BLaER1 treated with 17β-estradiol and CSF1 and Interleukin-3, amounts not matched to agents 10 nM and 100 nM (cell line): ENCODE measurements at regions not wholly inside any gene's neighbourhood (a gene's known extent, or its start where the extent isn't known, plus 50 kb on each side); places are given as distances from the start of the nearest gene placed in this dataset.

Experiments
- H3K27ac ChIP-seq, 11 experiments: shearing (Covaris generic); formaldehyde crosslinking; 2 replicates each; pipeline ENCODE4 v1.8.1; 2022
- H3K27me3 ChIP-seq, 11 experiments: shearing (Covaris generic); formaldehyde crosslinking; 2 replicates each; pipeline ENCODE4 v1.8.1; 2022
- H3K36me3 ChIP-seq, 11 experiments: shearing (Covaris generic); formaldehyde crosslinking; 2 replicates each; pipeline ENCODE4 v1.8.1; 2022
- H3K4me1 ChIP-seq, 10 experiments: shearing (Covaris generic); formaldehyde crosslinking; 2 replicates each; pipeline ENCODE4 v1.8.1; 2022
- H3K4me2 ChIP-seq, 11 experiments: shearing (Covaris generic); formaldehyde crosslinking; 2 replicates each; pipeline ENCODE4 v1.8.1; 2022
- H3K4me3 ChIP-seq, 10 experiments: shearing (Covaris generic); formaldehyde crosslinking; 2 replicates each; pipeline ENCODE4 v1.8.1; 2022
- H3K9ac ChIP-seq, 11 experiments: shearing (Covaris generic); formaldehyde crosslinking; 2 replicates each; pipeline ENCODE4 v1.8.1; 2022
- H3K9me3 ChIP-seq, 11 experiments: shearing (Covaris generic); formaldehyde crosslinking; replicated peaks in 1 of 11; 2 replicates each; pipeline ENCODE4 v1.8.1; 2022
- H4K20me1 ChIP-seq, 11 experiments: shearing (Covaris generic); formaldehyde crosslinking; 2 replicates each; pipeline ENCODE4 v1.8.1; 2022
- Cebpa-rat ChIP-seq, 11 experiments: shearing (Covaris generic); IDR thresholded peaks; 2 replicates each; pipeline ENCODE4 v1.8.1; 2022

- no peaks in the 10 kb centered on the region for H3K27me3 ChIP-seq
- H4K20me1 ChIP-seq: no peaks in the 10 kb centered on the region
- no peaks in the 10 kb centered on the region for H3K9me3 ChIP-seq
- no peak overlapping the region for H3K27ac ChIP-seq
- no peaks in the 10 kb centered on the region for H3K4me1 ChIP-seq
- no peaks in the 10 kb centered on the region for H3K36me3 ChIP-seq
- no peak overlapping the region for H3K4me2 ChIP-seq
- H3K9ac ChIP-seq: no peak overlapping the region
- no peak for TF ChIP-seq Cebpa-rat (IDR thresholded peaks at IDR 0.05)
- no peak overlapping the region for H3K4me3 ChIP-seq
Observed at GRCh38 chr1:216905137-216905536, 181.9 kb upstream of the ESRRG start.

GRCh38 chr1:216904471-216904870 lies 181.2 kb upstream of the ESRRG start:
- H3K27ac ChIP-seq: no peak overlapping the region
- H3K4me2 ChIP-seq: no peak overlapping the region
- H3K27me3 ChIP-seq: no peaks in the 10 kb centered on the region
- no peaks in the 10 kb centered on the region for H3K4me1 ChIP-seq
- no peak overlapping the region for H3K9ac ChIP-seq
- H3K4me3 ChIP-seq: no peak overlapping the region
- no peaks in the 10 kb centered on the region for H3K36me3 ChIP-seq
- no peaks in the 10 kb centered on the region for H4K20me1 ChIP-seq
- no peak for TF ChIP-seq Cebpa-rat (IDR thresholded peaks at IDR 0.05)
- H3K9me3 ChIP-seq: no peaks in the 10 kb centered on the region

GRCh38 chr1:216903382-216903740 lies 180.1 kb upstream of the ESRRG start:
- Histone ChIP-seq H3K27ac (no peak overlapping the region), H3K36me3 (no peaks in the 10 kb centered on the region), H3K27me3 (no peaks in the 10 kb centered on the region), H3K4me2 (no peak overlapping the region), H3K9me3 (no peaks in the 10 kb centered on the region), H3K4me3 (no peak overlapping the region), H3K4me1 (no peaks in the 10 kb centered on the region), H4K20me1 (no peaks in the 10 kb centered on the region), H3K9ac (no peak overlapping the region)
- TF ChIP-seq Cebpa-rat (IDR thresholded peaks at IDR 0.05): no peak

DNA sequence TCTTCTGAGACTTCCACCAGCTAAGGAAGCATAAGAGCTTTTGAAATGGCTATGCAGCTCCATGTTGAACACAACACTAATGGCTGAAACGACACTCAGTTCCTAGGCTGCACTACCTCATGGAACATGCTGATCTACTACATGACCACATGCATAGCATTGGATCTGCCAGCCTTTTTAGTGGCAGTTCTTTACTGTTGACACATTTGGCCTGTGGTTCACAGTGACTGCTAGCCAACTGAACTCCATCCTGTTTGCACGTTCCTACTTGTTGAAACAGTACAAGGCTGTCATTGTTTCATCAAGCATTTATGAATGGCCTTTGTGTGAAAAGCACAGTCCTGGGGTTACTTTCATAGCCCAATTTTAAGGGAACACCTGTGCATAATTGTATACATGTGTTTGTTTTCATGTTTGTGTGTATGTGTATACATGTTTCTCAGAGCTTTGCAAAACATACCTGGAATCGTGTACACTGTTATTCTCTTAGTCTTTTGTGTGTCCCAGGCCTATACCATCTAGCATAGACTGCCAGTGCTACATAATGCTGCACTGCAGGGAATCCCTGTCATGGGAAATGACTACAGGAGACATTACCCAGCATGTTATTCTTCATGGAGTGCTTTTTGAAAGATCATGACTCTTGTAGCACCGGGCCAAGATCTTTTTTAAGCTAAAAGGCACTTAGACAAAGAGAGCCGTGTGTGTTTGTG lies 179.6 kb upstream of the ESRRG start:
- H3K36me3 ChIP-seq: no peaks in the 10 kb centered on the region
- H3K27me3 ChIP-seq: no peaks in the 10 kb centered on the region
- H3K4me2 ChIP-seq: no peak overlapping the region
- no peaks in the 10 kb centered on the region for H4K20me1 ChIP-seq
- no peak overlapping the region for H3K27ac ChIP-seq
- no peak overlapping the region for H3K4me3 ChIP-seq
- H3K9me3 ChIP-seq: no peaks in the 10 kb centered on the region
- H3K4me1 ChIP-seq: no peaks in the 10 kb centered on the region
- no peak overlapping the region for H3K9ac ChIP-seq
- no peak for TF ChIP-seq Cebpa-rat (IDR thresholded peaks at IDR 0.05)

DNA sequence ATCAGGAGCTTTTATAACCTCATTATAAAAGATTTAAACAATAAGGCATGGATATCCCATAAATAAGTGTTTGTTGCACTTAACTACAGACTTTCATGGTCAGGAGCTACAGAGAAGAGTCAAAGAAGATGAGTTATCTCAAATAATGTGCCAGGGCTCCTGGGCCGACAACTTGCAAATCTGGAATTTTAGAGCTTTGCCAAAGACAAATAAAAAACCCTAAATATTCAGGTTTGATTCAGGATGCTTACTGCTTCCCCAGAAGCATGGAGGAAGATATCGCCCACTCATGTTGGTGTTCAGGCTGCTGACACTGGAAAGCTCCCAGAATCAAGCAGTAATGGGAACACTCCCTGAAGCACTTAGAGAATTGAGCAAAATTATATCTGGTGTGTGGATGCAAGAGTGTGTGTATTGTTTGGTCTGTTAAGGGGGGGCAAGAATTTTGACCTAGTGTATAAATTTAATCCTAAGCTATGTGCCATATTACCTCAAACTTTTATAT lies 176.9 kb upstream of the ESRRG start:
- TF ChIP-seq Cebpa-rat (IDR thresholded peaks at IDR 0.05): no peak
- no peak overlapping the region for H3K27ac ChIP-seq
- H3K36me3 ChIP-seq: no peaks in the 10 kb centered on the region
- no peaks in the 10 kb centered on the region for H3K27me3 ChIP-seq
- H3K4me2 ChIP-seq: no peak overlapping the region
- no peak overlapping the region for H3K4me3 ChIP-seq
- no peak overlapping the region for H3K9ac ChIP-seq
- no peaks in the 10 kb centered on the region for H3K4me1 ChIP-seq
- no peaks in the 10 kb centered on the region for H3K9me3 ChIP-seq
- H4K20me1 ChIP-seq: no peaks in the 10 kb centered on the region

GRCh38 chr1:216898801-216899200 lies 175.6 kb upstream of the ESRRG start:
- Histone ChIP-seq H3K27me3 (no peaks in the 10 kb centered on the region), H3K27ac (no peak overlapping the region), H3K4me2 (no peak overlapping the region), H3K9ac (no peak overlapping the region), H3K4me3 (no peak overlapping the region), H4K20me1 (no peaks in the 10 kb centered on the region), H3K4me1 (no peaks in the 10 kb centered on the region), H3K36me3 (no peaks in the 10 kb centered on the region), H3K9me3 (no peaks in the 10 kb centered on the region)
- TF ChIP-seq Cebpa-rat (IDR thresholded peaks at IDR 0.05): no peak

GRCh38 chr1:216896146-216896545 lies 172.9 kb upstream of the ESRRG start:
- Histone ChIP-seq H3K9ac (no peak overlapping the region), H3K27me3 (no peaks in the 10 kb centered on the region), H3K36me3 (no peaks in the 10 kb centered on the region), H3K4me1 (peaks cover 0 to 12% (median 9%) of the 10 kb centered on the region in 10 experiments; a peak in 14 of 20 replicates), H3K4me2 (no peak overlapping the region), H3K4me3 (no peak overlapping the region), H4K20me1 (no peaks in the 10 kb centered on the region), H3K27ac (no peak overlapping the region), H3K9me3 (no peaks in the 10 kb centered on the region)
- TF ChIP-seq Cebpa-rat (IDR thresholded peaks at IDR 0.05): no peak

- no peaks in the 10 kb centered on the region for H4K20me1 ChIP-seq
- no peak overlapping the region for H3K9ac ChIP-seq
- H3K27me3 ChIP-seq: no peaks in the 10 kb centered on the region
- no peaks in the 10 kb centered on the region for H3K9me3 ChIP-seq
- no peak overlapping the region for H3K4me2 ChIP-seq
- no peak overlapping the region for H3K4me3 ChIP-seq
- TF ChIP-seq Cebpa-rat (IDR thresholded peaks at IDR 0.05): no peak
- no peaks in the 10 kb centered on the region for H3K36me3 ChIP-seq
- H3K4me1 ChIP-seq: peaks cover 0 to 12% (median 9%) of the 10 kb centered on the region in 10 experiments; a peak in 14 of 20 replicates
- H3K27ac ChIP-seq: no peak overlapping the region
Observed at GRCh38 chr1:216894494-216894893, 171.3 kb upstream of the ESRRG start.

DNA sequence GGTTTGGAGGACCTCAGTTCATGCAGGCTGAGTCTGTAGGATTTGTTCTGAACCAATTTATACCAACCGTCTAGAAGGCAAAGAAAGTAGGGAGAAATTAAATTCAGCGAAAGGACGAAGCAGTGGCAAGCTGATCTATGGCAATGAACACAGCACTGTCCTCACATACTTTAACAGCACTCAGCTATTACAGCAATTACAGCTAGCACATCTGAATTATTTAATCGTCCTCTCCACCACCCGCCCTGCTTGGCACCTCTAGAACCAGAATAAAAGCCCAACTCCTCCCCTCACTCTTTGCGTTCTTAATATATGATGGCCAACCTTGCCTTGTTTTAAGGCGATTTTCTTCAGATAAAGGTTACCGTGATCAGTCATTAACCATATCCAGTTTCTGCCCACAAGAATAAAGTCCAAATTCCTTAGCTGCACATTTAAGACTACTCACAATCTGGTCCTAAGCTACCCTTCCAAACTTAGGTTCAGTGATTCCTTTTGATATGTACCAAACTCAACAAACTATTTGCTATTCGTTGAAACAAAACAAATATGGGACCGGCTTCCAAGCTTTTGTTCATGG lies 169.4 kb upstream of the ESRRG start:
- Histone ChIP-seq H3K9ac (no peak overlapping the region), H3K4me1 (peaks cover 0 to 12% (median 9%) of the 10 kb centered on the region in 10 experiments; a peak in 15 of 20 replicates), H3K9me3 (no peaks in the 10 kb centered on the region), H3K27me3 (no peaks in the 10 kb centered on the region), H4K20me1 (no peaks in the 10 kb centered on the region), H3K27ac (no peak overlapping the region), H3K4me3 (no peak overlapping the region), H3K4me2 (peak overlapping the region in 8 of 11 experiments; percentile 3 to 60 (median 50); a peak in 16 of 22 replicates), H3K36me3 (no peaks in the 10 kb centered on the region)
- TF ChIP-seq Cebpa-rat (IDR thresholded peaks at IDR 0.05): no peak

DNA sequence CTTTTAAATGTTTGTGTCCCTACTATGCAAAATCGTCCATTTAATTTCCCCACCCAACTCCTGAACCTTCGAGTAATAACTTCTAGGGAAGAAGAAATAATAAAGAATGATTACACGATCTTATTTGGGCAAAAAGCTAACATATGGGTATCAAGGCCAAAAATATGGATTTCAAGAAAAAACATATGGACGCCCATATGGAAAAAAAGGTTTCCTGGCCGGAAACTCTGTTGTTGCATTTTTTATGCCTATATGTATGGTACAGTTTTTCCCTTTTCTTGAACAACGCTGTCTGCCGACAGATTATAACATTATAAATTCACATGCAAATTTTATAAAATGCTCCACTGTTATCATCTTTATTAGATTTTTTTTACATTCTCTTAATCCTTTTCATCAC lies 167.6 kb upstream of the ESRRG start:
- Histone ChIP-seq H3K27ac (no peak overlapping the region), H3K4me2 (no peak overlapping the region), H3K9me3 (no peaks in the 10 kb centered on the region), H4K20me1 (no peaks in the 10 kb centered on the region), H3K9ac (no peak overlapping the region), H3K4me1 (peaks cover 0 to 12% (median 9%) of the 10 kb centered on the region in 10 experiments; a peak in 15 of 20 replicates), H3K4me3 (no peak overlapping the region), H3K36me3 (no peaks in the 10 kb centered on the region), H3K27me3 (no peaks in the 10 kb centered on the region)
- no peak for TF ChIP-seq Cebpa-rat (IDR thresholded peaks at IDR 0.05)
